ENCODE measurements at regions not wholly inside any gene's neighbourhood (a gene's known extent, or its start where the extent isn't known, plus 50 kb on each side); places are given as distances from the start of the nearest gene placed in this dataset.
A peak's percentile ranks its signal among the peaks of the same experiment; 100 is the strongest.

DNA sequence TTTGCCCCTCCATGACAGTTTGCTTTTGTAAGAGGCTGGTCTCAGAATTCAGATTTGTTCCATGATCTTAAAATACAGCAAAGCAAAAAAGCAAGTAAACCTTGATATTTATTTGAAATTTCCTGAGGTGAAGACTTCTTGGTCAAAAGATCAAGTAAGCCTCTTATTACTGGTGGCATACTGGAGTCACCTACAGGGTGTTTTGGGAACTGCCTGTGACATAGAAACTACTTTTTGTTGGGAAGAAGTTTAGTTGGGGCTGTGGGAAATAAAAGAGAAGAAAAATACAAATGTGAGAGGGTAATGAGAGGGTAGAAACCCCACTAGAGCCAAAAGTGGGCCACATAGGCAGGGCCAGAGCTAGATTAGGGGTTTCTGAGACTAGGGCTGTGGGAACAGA lies 217.9 kb downstream of the OTUD1 start:
- Histone ChIP-seq H3K79me2 (ENCODE audit: control insufficient read depth in 1 of 2, insufficient read depth in 2 of 2, low read length in 2 of 2) (no peaks in the 10 kb centered on the region), H2AFZ (ENCODE audit: low read length) (no peak overlapping the region), H2AK5ac (ENCODE audit: low read depth, low read length) (no peak overlapping the region), H4K20me1 (replicated peaks in 1 of 2; ENCODE audit: control insufficient read depth in 1 of 2, insufficient read depth in 2 of 2, low read length in 2 of 2) (no peaks in the 10 kb centered on the region), H4K5ac (ENCODE audit: insufficient read length, low read depth, low read length) (no peak overlapping the region), H2BK120ac (replicated peaks; ENCODE audit: low read depth, low read length) (no peak overlapping the region), H2BK15ac (ENCODE audit: low read length) (no peak overlapping the region), H3K79me1 (ENCODE audit: low read depth, low read length) (no peaks in the 10 kb centered on the region; the same call in 1 of the 2 replicates), H2BK20ac (ENCODE audit: low read length) (no peak overlapping the region), H3K4me3 (ENCODE audit: extremely low read depth in 1 of 4, insufficient read depth in 2 of 4, low read depth in 3 of 4, low read length in 4 of 4) (no peak overlapping the region), H3K27ac (ENCODE audit: low read depth, low read length) (no peak overlapping the region), H3K9ac (replicated peaks in 1 of 4; ENCODE audit: extremely low read depth in 1 of 4, low read depth in 3 of 4, low read length in 3 of 4) (no peak overlapping the region), H3K4me1 (replicated peaks in 1 of 4; ENCODE audit: control insufficient read depth in 3 of 4, insufficient read depth in 4 of 4, low read length in 3 of 4) (no peaks in the 10 kb centered on the region), H2BK12ac (ENCODE audit: low read depth, low read length) (no peak overlapping the region), H3K4ac (replicated peaks; ENCODE audit: insufficient read length, low read depth, low read length) (no peak overlapping the region), H3K14ac (ENCODE audit: insufficient read length) (no peak overlapping the region), H3K56ac (replicated peaks; ENCODE audit: insufficient read length, low read depth, low read length) (no peak overlapping the region), H3K9me3 (ENCODE audit: insufficient read depth in 2 of 2, low read depth in 1 of 2, low read length in 1 of 2) (no peaks in the 10 kb centered on the region), H3K4me2 (ENCODE audit: insufficient read depth in 1 of 2, low read depth in 2 of 2, low read length in 2 of 2) (no peak overlapping the region), H3K36me3 (ENCODE audit: control insufficient read depth in 2 of 4, insufficient read depth in 4 of 4, low read length in 3 of 4) (no peaks in the 10 kb centered on the region), H4K8ac (ENCODE audit: extremely low read depth, insufficient read depth, low read length) (no peak overlapping the region), H3K27me3 (replicated peaks in 1 of 4; ENCODE audit: control insufficient read depth in 3 of 4, extremely low read depth in 1 of 4, insufficient read depth in 3 of 4, low read length in 3 of 4) (no peaks in the 10 kb centered on the region), H4K91ac (replicated peaks; ENCODE audit: insufficient read length, low read length) (no peak overlapping the region), H2BK5ac (ENCODE audit: low read depth, low read length) (no peak overlapping the region), H3K23me2 (ENCODE audit: low read depth, low read length) (no peaks in the 10 kb centered on the region), H3K18ac (ENCODE audit: extremely low read depth, low read length) (no peak overlapping the region), H3K23ac (ENCODE audit: insufficient read length) (no peak overlapping the region)
- DNase-seq (ENCODE audit: low read depth in 1 of 2, low spot score in 2 of 2) (no peak), FAIRE-seq (no peak)
- POLR2A ChIA-PET (ENCODE audit: partially characterized antibody) = no interaction called here
- TF ChIP-seq POLR2AphosphoS5 (IDR thresholded peaks at IDR 0.05; ENCODE audit: low read depth, low read length) (no peak), ZNF274 (IDR thresholded peaks at IDR 0.05; ENCODE audit: borderline replicate concordance, extremely low read depth, low read length) (no peak), CTCF (IDR thresholded peaks at IDR 0.05; ENCODE audit: control extremely low read depth in 1 of 3, insufficient read depth in 1 of 3, low read depth in 1 of 3, low read length in 3 of 3) (peak in 2 of 3 experiments; percentile 60 to 65; a peak in 3 of 4 replicates), EP300 (IDR thresholded peaks at IDR 0.05; ENCODE audit: borderline replicate concordance in 1 of 2, low read depth in 2 of 2, low read length in 2 of 2) (no peak), MAFK (IDR thresholded peaks at IDR 0.05; ENCODE audit: low read depth, low read length) (no peak), KDM1A (IDR thresholded peaks at IDR 0.05; ENCODE audit: borderline replicate concordance, low read length) (no peak), BRCA1 (IDR thresholded peaks at IDR 0.05; ENCODE audit: low read depth, low read length) (no peak), TAF1 (IDR thresholded peaks at IDR 0.05; ENCODE audit: low read depth, low read length) (no peak), RAD21 (IDR thresholded peaks at IDR 0.05 in 1 of 2, conservative IDR thresholded peaks at IDR 0.05 in 1 of 2; ENCODE audit: low read depth in 2 of 2, low read length in 2 of 2) (peak; percentile 71 to 79), KDM4A (IDR thresholded peaks at IDR 0.05; ENCODE audit: low read depth, low read length, severe bottlenecking) (no peak), POU5F1 (IDR thresholded peaks at IDR 0.05; ENCODE audit: low read depth, low read length) (no peak)
- CTCF ChIA-PET (ENCODE audit: partially characterized antibody) = interaction anchor here (0.6 to 4.0 kb wide), 29 partner anchors 8 to 444 kb away, joined by 3 to 23 read pairs (median 3); no protein-coding TSS in a partner anchor
